AG04449 (cell line): ENCODE measurements at regions not wholly inside any gene's neighbourhood (a gene's known extent, or its start where the extent isn't known, plus 50 kb on each side); places are given as distances from the start of the nearest gene placed in this dataset.

Experiments used
- CTCF ChIA-PET: fragments of 350-600 bp; formaldehyde crosslinking; extraction: SDS; loops from one replicate; lab custom pipeline; 2021; ENCODE audit warnings: antibody characterized with exemption; lab: Yijun Ruan, JAX
- POLR2A ChIA-PET: fragments of 400-600, 350-600 bp; formaldehyde crosslinking; extraction: SDS; loops from one replicate; lab custom pipeline; 2020; ENCODE audit warnings: antibody characterized with exemption, inconsistent platforms; lab: Yijun Ruan, JAX
- DNase-seq: peaks from one replicate; pipeline ENCODE4 v3.0.0-alpha.2; 2010; ENCODE audit warnings: low read depth, low spot score
- H3K4me3 ChIP-seq: 2 replicates; pipeline ENCODE4 v1.5.1; 2011; ENCODE audit warnings: low read depth, mild to moderate bottlenecking, control low read depth, low read length
- TF ChIP-seq, protein P1 (sequence below): IDR thresholded peaks from one replicate; pipeline ENCODE4 v1.5.1; 2011; ENCODE audit warnings: mild to moderate bottlenecking, moderate library complexity, low read length, control low read depth, inconsistent platforms; ENCODE audit not compliant: insufficient read depth; ENCODE audit errors: missing control alignments

- POLR2A ChIA-PET, result interaction anchor here (0.6 kb wide), 1 partner anchor 63 kb away, joined by 3 read pairs; no protein-coding TSS in a partner anchor
- CTCF ChIA-PET, result interaction anchor here (2.5 kb wide), 1 partner anchor 364 kb away, joined by 14 read pairs; no protein-coding TSS in a partner anchor
- TF ChIP-seq, protein P1, sequence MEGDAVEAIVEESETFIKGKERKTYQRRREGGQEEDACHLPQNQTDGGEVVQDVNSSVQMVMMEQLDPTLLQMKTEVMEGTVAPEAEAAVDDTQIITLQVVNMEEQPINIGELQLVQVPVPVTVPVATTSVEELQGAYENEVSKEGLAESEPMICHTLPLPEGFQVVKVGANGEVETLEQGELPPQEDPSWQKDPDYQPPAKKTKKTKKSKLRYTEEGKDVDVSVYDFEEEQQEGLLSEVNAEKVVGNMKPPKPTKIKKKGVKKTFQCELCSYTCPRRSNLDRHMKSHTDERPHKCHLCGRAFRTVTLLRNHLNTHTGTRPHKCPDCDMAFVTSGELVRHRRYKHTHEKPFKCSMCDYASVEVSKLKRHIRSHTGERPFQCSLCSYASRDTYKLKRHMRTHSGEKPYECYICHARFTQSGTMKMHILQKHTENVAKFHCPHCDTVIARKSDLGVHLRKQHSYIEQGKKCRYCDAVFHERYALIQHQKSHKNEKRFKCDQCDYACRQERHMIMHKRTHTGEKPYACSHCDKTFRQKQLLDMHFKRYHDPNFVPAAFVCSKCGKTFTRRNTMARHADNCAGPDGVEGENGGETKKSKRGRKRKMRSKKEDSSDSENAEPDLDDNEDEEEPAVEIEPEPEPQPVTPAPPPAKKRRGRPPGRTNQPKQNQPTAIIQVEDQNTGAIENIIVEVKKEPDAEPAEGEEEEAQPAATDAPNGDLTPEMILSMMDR, result no peak
- H3K4me3 ChIP-seq, result no peak overlapping the region
- DNase-seq, result no peak
Observed at GRCh38 chr3:31133541-31133940, 239.1 kb upstream of the GADL1 start.

DNA sequence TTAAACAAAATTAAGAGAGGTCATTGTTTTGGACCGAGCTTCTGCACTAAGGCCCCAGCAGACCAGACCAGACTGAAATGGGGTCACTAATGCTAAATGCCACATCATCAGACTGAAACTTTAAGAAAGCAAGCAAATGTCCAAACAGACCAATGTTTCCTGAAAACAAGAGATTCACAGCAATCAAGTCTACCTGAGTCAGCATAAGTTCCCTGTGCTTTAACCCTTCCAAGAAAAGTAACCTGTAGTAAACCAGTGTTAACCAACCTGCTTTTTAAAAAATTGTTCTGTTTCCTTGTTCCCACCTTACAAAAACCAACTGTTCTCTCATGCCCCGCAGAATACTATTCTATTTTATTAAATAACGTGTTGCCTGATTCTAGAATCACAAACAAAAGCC lies 241.1 kb upstream of the GADL1 start:
- no peak for DNase-seq
- ChIA-PET CTCF (interaction anchor here (1.6 to 2.5 kb wide), 3 partner anchors 201 to 366 kb away, joined by 4 to 14 read pairs (median 7); no protein-coding TSS in a partner anchor), POLR2A (no interaction called here)
- H3K4me3 ChIP-seq, result no peak overlapping the region
- TF ChIP-seq, protein P1, result no peak

DNA sequence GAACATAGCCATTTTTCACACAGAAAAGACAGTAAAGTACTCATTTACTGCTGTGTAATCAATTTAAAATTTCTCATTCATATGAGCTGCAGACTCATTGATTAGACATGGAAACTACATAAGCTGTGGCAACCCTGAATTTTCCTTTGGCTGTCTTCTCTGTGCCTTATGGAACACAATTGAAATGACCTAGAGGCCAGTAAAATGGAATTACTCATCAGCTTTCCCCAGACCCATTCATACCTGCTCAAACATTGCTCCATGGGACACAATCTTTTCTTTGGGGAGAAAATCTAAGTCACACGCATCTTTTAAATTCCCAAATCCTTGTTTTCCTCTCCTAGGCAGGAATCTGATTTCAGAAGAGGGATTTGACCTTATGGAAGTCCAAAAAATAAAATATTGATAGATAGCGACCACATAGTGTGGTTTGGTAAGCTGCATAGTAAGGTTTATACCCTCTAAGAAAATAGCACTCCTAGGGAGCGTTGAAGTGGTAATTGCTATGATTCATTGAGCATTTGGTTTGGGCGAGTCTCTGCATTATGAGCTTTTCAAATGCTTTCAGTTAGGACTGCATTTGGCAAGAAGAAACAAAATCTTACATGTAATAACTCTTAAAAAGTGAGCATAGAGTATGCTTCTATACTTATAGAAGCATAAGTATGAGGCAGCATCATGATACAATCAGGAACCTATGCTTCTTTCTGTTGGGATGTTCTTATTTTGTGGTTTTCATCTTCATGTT lies 243.4 kb upstream of the GADL1 start:
- TF ChIP-seq, protein P1, result no peak
- POLR2A ChIA-PET, result no interaction called here
- no peak for DNase-seq
- no peak overlapping the region for H3K4me3 ChIP-seq
- CTCF ChIA-PET, result interaction anchor here (1.0 to 2.8 kb wide), 2 partner anchors 203 to 368 kb away, joined by 4 to 15 read pairs; no protein-coding TSS in a partner anchor

DNA sequence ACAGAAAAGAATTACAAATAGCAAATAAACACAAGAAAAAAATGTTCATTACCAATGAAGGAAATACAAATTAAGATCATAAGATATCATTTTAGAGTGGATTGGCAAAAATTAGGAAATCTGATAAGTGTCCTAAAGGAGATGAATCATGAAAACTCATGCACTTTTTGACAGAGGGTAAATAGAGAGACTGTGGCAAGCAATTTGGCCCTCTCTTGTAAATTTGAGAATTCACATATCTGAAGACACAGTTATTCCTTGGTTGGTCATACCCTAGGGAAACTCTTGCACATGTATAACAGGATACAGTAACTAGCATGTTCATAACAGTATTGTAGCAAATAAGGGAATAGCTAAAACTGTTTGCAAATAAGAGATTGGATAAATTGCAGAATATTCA lies 246.0 kb upstream of the GADL1 start:
- no peak overlapping the region for H3K4me3 ChIP-seq
- CTCF ChIA-PET, result interaction anchor here (0.7 to 1.6 kb wide), 2 partner anchors 9 to 373 kb away, joined by 3 read pairs; no protein-coding TSS in a partner anchor
- POLR2A ChIA-PET, result no interaction called here
- no peak for DNase-seq
- TF ChIP-seq, protein P1, result no peak

GRCh38 chr3:31142139-31142538 lies 247.7 kb upstream of the GADL1 start:
- ChIA-PET POLR2A (no interaction called here), CTCF (no interaction called here)
- no peak for DNase-seq
- H3K4me3 ChIP-seq, result no peak overlapping the region
- TF ChIP-seq, protein P1, result no peak

DNA sequence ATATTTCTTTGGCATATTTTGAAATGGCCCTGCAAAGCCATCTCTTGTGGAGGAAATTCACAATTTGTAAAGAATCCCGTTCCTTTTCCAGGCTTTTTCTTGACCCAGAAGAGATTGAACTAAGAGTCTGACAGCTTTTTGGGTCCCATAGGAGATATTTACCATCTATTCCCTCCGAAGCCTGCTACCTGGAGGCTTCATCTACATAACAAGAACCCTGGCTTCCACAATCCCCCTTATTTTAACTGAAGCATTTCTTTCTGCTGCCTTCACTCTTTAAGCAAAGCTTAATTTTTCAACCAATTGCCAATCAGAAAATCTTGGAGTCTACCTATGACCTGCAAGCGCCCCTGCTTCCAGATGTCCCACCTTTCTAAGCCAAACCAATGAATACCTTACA lies 248.1 kb upstream of the GADL1 start:
- no peak overlapping the region for H3K4me3 ChIP-seq
- ChIA-PET CTCF (no interaction called here), POLR2A (no interaction called here)
- DNase-seq, result no peak
- TF ChIP-seq, protein P1, result no peak
